ENCODE measurements at regions not wholly inside any gene's neighbourhood (a gene's known extent, or its start where the extent isn't known, plus 50 kb on each side); places are given as distances from the start of the nearest gene placed in this dataset.
A peak's percentile ranks its signal among the peaks of the same experiment; 100 is the strongest.

DNA sequence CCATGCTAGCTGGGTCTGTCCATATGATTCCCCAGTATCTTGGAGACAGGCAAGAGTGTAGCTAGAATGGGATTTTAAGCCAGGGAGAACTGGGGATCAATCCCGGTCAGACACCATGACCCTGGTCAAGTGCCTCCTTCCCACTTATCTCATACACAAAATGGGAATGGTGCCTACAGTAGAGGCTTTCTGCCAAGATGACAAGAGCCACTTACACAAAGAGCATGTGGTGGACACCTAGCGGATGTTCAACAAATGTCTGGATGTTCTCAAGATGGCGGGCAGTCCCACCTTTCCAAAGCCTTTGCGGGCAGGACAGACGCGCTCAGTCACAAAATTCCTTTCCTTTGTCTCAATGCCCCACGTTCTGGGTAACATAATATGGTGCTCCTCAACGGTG lies 57.3 kb downstream of the MAF start:
- DNase-seq = no peak

DNA sequence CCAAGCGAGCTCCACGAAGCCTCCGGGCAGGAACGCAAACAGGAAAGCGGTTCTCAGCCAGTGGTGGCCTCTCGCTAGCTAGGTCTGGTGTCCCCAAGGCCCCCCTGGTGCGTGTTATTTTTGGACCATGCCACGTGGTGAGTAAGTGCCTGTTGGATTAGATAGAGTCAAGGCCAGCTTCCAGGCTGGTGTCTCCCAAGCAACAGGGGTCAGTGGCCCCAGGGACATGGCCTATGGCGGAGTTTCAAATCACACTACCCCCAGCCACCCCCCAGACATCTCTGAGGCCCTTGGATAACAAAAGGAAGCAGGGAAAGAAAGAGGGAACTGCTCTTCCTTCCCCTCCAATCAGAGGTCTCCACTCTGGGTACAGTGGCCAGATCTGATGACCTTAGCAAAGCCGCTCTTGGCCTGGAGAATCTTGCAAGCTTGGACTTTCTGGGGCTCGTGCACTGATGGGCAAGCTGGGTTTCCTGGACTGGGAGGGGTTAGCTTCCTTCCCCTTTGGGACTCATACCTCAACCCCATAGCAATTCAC lies 58.2 kb downstream of the MAF start:
- peak; percentile 61 to 86 for DNase-seq

DNA sequence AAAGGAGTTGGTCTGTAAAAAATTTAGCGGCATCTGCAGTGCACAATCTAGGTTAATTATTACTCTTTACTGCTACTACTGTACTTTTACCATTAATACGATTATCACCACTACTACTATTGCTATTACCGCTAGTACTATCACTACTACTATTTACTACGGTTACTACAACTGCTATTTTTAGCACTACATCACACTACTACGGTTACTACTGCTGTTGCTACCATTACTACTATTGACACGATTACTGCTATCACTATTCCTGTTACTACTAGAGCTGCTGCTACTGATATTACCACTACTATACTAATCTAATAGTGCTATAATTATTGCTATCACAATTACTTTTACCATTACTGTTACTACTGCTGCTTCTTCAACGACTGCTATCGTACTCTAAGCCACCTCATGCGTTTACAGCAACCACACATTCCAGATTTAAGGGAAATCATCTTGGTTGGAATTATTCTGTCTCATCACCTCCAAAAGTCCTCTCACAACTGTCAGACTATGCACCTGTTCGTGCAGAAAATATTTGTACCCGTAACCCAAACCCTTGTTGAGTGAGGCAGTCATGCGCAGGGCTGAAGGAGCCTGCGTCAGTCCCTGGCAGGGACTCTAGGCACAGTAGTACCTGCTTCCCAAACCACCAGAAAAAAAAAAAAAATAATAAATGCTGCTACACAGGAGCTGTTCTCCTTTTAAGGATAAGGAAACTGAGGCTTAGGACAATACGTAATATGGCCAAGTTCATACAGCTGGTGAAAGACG lies 59.5 kb downstream of the MAF start:
- DNase-seq = no peak

DNA sequence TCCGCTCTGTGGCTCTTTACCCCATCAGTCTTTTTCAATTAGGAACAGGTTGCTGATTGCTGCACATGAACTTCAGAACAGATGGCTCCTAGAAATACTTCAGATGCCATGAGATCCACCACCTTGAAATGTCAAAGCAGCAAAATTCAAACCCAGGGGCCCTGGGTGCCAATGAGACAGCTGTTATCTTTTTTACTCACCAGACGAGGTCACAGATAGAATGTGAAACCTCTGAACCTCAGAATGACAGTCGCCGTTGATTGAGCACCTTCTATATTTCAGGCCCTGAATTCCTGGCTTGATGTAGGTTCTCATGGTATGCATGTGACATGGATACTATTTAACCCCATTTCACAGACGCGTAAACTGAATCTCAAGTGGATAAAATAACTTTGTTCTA lies 63.0 kb downstream of the MAF start:
- no peak for DNase-seq

DNA sequence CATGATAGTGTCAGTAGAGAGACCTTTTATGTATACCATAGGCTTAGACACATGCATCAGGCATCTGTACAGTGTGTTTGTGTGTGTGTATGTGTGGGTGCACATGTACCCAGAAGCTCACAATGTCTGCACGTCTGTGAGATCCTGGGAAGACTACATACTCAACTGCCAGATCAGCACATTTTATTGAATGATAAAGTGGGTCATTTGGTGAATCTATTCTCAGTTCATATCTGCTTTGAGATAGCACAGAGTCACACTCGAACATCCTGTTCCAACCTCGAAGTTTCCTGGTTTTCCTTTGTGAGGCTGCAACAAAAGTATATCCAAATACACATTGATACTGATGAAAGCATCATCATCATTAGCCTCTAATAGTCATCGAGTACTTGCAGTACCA lies 63.6 kb downstream of the MAF start:
- DNase-seq = no peak

DNA sequence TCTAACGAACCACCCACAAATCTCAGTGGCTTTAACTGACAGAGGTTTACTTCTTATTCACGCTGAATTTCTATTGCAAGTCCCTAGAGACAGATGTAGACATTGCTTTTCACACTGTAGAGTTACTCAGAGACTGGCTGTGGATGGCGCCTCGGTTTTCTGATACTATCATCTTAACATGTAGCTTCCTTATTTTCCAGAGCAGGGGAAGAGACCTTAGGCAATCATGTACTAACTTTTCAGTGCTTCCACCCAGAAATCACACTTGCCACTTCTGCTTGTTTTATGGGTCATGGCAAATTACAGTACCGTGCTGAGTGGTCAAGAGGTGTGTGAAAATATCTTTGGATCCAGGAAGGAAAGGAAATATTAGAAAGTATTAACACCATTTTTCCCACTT lies 65.4 kb downstream of the MAF start:
- peak; percentile 73 to 76 for DNase-seq

DNA sequence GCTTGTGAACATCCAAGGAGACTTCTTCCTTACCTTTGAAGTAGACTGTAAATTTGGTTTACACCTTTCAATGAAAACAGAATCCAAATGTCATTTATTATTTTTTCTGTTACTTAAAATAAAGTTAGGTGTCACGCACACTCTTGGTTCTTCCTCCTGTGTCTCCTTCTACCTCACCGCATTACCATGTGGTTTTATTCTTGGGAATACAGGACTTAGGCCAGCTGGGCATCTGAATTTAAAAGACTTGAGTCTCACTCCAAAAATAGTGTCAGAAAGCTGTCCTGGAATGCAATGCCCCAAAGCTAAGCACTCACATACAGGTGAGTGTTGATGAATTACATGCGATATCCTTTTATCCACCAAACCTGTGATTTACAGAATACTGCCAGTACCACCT lies 66.4 kb downstream of the MAF start:
- no peak for DNase-seq

DNA sequence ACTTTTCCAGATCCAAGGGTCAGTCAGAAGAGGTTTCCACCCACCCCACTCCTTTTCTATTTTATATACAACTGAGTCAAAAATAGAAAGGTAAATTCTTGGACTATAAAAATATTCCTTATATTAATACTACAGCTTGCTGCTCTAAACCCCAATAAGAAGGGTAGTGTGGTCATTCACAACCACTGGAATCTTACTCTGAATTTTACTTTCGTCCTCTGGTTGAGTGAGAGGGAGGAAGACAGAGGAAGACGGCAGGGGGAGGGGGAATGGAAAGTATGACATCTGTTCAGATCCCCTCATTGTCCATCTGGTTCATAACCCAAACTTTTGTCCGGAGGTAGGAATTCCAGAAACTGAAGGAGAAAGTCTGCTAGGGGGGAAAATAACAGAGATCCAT lies 67.2 kb downstream of the MAF start:
- no peak for DNase-seq

DNA sequence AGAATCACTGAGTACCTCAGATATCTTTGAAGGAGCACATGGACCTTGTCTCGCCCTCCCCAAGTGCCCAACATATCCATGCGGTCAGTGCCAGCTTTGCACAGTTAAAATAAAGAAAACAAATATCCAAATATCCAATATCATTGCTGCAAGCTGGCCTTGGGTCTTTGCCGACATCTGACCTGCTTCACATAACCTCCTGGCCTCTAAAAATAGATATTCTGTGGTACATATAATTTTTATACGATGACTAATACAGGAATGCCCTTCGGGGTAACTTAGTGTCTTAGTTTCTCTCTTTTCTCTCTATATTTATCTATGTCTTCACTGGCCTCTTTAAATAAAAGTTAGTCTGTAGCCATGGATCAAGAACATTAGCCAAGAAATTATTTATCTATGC lies 67.8 kb downstream of the MAF start:
- DNase-seq = no peak

DNA sequence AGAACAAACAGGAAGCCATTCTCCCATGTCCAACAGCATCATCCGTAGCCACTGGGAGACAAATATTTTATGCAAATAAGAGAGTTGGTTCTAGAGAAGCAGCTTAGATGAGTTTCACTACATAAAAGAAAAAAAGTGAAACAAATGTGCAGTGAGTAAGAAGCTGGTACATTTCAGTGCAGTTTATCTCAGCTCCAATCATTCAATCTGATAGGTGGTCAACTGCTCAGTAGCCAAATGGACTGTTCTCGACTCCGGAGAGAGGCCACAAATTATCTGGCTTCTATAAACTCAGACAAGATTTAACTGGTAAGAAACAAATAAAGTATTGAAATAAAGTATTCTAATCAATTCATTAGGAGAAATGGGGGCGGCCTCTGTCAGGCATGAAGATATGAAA lies 68.3 kb downstream of the MAF start:
- DNase-seq = no peak

DNA sequence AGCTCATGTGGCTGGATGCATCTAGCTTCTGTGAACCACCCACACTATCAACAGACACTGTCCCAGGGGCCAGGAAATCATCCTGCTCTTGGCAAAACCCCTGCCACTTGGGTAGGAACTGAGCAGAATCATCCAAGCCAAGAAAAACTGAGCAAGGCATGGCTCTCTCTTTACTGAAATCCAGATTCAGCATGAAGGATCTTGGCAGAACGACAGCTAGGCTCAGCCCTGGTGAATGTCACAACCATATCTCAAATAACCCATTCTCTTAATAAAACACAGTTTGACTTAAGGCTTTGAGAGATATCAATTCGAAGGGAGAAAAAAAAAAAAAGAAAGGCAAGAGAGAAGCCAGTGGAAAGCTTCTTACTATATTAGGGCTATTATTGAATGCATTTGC lies 72.2 kb downstream of the MAF start:
- DNase-seq = no peak

DNA sequence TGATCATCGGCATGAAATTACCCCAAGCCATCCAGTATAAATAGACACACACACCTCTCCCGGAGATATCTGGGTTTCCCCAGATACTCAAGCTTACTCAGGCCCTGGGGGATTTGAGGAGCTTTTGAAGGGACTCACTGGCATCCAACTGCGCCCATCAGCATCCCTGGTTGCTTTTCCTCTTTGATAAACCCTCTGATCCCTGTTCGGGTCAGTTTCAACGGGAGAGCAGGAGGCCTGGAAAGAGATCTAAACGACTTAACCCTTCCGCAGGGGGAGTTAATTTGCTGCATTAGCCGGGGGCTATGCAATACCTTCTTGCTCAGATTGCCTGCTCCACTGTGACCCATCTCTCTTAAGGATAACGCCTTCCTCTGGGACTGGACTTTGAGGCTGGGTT lies 76.6 kb downstream of the MAF start:
- no peak for DNase-seq

DNA sequence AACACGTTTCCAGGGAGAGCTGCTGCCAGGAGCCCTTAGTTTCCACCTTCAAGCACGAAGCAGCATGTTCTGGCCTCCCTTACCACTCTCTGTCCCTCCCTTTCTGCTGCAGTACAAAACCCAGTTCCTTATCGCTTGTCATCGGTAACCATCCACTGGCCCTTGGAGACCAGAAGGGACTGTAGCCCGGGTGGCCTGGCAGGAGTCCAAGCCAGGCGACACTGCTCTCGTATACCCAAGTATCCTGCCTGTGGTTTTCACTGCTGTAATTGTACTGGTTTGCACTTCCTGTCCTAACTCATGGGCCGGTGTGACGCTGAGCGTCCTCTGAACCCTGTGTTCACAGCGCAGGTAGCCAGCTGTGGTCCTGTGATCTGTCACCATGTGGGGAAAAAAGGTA lies 81.1 kb downstream of the MAF start:
- peak in 1 of 2 donors; percentile 22 for DNase-seq

DNA sequence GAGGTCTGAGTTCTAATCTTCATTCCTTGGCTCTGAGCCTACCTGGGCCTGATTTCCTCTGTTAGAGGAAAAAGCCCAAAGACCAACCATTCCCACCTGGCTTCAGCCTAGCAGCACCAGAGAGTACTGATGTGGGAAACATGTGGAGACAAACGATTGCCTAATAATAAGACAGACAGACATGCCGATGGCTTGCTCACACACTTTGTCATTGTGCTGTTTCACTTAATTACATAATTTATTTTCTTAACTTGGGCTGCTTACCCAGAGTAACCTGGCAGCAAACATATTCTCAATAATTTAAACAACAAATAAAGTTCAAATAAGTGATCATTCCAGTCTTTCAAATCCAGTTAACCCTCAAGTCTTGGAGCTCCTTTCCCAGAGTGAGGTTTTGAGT lies 83.4 kb downstream of the MAF start:
- no peak for DNase-seq

DNA sequence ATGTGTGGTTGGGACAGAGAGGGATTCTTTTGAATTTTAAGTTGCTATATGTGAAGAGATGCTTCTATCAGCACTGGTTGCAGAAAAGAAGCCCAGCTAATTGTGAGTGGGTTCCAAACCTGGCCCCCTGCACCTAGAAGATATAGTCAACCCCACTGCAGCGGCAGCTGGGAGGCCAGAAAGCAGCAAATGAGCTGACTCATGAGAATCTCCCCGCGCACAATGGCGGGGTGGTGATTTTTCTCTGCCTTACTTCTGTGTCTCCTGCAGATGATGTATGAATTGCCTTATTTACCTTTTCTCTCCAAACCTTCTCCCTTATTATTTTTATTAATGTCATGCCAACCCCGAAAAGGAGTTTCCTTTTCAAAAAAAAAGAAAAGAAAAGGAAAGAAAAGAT lies 89.7 kb downstream of the MAF start:
- no peak for DNase-seq

DNA sequence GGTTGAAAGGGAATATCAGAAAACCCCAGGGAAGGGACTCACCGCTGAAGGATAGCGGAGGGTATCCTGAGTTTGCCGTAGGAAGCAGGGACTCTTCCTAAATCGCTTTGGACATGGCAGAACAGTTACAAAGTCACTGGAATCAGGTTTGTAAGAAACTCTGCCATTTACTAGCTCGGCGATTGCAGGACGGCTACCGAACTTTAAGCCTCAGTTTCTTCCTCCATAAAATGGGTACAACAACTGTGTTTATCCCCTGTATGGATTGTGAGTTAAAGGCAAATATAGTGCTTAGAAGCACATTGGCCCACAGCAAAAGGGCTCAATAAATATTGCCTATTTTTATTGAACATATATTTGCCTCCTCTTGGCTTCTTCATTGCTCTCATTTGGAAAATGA lies 90.6 kb downstream of the MAF start:
- DNase-seq = no peak

DNA sequence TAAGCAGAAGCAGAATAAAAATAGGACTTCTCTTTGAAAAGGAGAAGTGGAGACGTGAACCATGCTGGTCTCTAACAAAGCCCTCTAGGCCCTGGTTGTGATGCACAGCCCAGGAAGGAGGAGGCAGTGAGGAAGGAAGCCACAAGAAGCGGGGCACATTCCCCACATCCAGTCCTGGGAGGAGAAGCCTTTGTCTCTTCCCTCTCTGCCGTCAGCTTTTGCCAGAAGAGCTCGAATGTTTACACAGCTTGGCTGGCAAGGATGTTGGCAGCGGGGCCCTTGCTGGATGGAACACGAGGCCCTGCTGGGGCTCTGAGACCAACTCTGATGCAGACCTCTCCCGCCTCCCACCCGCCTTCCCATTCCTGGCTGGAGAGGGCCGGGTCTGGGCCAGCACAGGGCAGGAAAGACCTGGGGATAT lies 91.3 kb downstream of the MAF start:
- peak; percentile 47 to 50 for DNase-seq

DNA sequence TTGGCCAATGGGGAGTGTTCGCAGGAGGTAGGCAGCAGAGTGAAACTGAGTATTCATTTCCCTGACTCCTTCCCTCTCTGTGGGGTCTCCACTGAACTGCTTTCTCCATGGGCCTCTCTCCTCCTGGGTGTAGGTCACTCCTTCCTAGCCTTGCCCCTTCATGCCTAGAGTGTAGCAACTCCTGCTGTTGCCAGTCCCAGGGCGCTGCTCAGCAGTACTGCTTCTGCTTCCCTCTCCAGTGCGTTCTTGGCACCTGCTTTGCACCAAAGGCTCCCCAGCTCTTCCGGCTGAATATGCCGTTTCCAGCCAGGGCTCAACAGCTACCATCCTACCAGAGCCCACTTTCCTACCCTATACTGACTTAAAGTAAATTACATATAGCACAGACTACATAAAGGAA lies 92.2 kb downstream of the MAF start:
- no peak for DNase-seq

DNA sequence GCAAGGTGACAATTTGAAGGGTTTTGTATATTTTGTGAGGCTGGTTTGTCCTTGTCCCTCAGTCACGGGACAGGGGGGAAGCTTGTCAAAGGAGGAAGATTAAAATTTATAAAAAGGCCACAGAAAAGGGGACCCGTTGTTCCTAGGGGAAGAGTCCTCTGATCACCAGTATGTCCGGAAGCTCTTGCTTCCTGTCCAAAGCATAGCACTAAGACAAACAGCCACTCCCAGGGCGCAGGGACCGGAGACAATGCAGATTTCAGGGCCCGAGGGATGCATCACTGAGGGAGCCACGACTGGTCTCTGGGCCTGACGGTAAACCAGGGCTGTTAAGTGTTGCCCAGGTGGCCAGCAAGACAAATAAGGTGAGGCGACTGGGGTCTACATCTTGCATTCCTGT lies 95.2 kb downstream of the MAF start:
- no peak for DNase-seq

DNA sequence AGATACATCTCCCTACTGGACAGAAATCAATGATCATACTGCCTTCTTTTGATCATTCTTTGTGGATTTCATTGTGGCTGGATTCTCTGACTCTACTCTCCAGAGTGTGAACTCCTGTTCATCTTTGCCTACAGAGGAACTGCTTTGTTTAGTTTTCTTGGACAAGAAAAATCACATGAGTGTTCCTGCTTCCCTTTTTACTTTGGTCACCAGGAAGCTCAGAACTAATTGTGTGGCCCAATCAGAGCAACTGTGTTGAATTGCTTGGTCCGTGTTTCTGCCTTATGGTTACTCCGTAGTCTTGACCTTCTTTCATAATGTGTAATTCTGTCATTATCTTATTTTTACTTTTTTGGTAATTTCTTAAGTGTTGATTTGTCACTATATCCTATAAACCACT lies 97.0 kb downstream of the MAF start:
- peak in 1 of 2 donors; percentile 30 for DNase-seq

DNA sequence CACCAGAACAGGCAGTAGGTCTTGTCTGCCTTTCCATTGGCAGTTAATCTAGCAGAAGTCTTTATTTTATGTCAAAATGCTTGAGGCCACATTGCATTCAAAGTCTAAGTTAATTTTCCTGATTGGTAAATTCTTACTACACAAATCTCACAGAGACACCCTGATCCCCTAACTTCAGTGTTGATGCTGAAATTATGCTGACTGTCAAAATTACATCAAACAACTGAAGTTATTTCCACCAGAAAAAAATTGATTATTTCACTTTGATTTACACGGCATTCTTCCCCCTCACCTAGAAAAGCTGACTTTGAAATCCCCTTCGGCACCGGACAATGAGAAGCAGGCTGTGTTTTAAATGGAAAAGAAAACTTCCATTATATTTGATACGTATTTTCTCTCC lies 99.1 kb downstream of the MAF start:
- no peak for DNase-seq

DNA sequence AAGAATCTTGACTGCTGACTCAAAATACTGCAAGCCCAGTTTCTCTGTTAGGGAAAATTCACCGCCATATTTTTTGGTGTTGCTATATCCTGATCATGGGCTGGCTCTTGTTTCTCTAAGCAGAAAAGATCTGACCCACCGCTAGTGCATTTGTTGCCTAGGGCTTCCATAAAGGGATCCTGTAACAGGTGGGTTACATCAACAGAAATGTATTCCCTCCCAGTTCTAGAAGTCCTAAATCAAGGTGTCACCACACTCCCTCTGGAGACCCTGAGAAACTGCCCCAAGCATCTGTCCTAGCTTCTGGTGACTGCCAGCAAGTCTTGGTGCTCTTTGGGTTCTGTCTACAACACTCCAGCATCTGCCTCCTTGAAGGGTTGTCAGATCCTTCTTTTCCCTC lies 99.7 kb downstream of the MAF start:
- no peak for DNase-seq

DNA sequence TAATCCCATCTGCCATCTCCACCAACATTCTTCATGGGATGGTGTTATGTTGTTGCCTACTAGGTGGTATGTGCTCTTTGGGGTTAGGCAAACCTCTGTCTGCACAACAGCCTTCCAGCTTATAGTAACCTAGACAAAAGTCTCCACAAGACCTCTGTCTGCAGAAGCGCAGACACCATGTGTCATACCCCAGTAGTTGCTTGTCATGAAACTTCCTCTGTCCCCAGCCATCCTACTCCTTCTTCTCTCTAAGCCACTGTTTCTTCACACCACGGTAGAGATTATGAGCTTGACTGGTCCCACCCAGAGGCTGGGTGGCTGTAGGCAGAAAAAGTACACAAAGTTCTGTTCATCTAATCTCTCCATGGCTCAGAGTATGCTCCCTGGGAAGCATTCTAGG lies 100.3 kb downstream of the MAF start:
- DNase-seq = peak; percentile 32 to 33

DNA sequence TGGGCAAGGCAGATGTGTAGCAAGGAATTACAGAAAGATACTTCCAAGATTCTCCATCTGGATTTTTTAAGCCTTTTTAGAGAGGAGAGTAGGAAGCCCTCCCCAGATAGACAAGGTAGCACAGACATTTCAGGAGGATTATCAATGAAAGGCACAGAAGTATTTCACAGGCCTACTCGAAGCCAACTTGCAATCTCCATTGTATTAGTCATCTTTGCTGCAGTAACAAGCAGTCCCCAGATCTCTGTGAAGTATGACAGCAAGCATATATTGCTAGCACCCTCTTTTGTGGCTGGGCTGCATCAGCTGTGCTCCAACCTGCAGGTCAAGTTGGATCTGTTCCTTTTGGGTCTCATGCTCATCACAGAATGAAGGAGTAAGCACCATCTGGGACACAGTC lies 101.6 kb downstream of the MAF start:
- DNase-seq = no peak

All from inflammatory macrophage treated with lipopolysaccharide for 1 hour (primary cell).